Keratinocyte (primary cell): ENCODE measurements at regions not wholly inside any gene's neighbourhood (a gene's known extent, or its start where the extent isn't known, plus 50 kb on each side); places are given as distances from the start of the nearest gene placed in this dataset.

Experiments
- DNase-seq: peaks from one replicate; pipeline ENCODE4 v3.0.0-alpha.2; 2011; ENCODE audit warnings: low read depth, missing footprints, low spot score
- FAIRE-seq: peaks from 2 replicates; lab custom pipeline; 2011; peaks lifted over from hg19 to GRCh38; lab: Jason Lieb, UNC
- H2AFZ ChIP-seq: 2 replicates; pipeline ENCODE4 v1.6.0; 2012; ENCODE audit warnings: low read length, control low read depth, inconsistent platforms; ENCODE audit not compliant: control insufficient read depth
- H3K27ac ChIP-seq: 2 replicates; pipeline ENCODE4 v1.5.1; 2011; ENCODE audit warnings: low read length; ENCODE audit not compliant: control insufficient read depth, insufficient read depth
- H3K27me3 ChIP-seq: 3 replicates; pipeline ENCODE4 v1.6.0; 2011; ENCODE audit warnings: low read length; ENCODE audit not compliant: control insufficient read depth, insufficient read depth; ENCODE audit errors: extremely low read depth
- H3K36me3 ChIP-seq, 2 experiments: 2 replicates in 1 of 2; 3 replicates in 1 of 2; pipeline ENCODE4 v1.5.1; 2011; ENCODE audit warnings: low read length in 2 of 2, mild to moderate bottlenecking in 1 of 2; ENCODE audit not compliant: control insufficient read depth in 2 of 2, insufficient read depth in 2 of 2; ENCODE audit errors: extremely low read depth in 1 of 2
- H3K4me1 ChIP-seq: 3 replicates; pipeline ENCODE4 v1.5.1; 2011; ENCODE audit warnings: low read length; ENCODE audit not compliant: control insufficient read depth, insufficient read depth; ENCODE audit errors: extremely low read depth
- H3K4me2 ChIP-seq: 3 replicates; pipeline ENCODE4 v1.6.0; 2011; ENCODE audit warnings: low read depth, low read length; ENCODE audit not compliant: control insufficient read depth, insufficient read depth; ENCODE audit errors: extremely low read depth
- H3K4me3 ChIP-seq, 3 experiments: fragments of 200-600 bp in 1 of 3; sonication (generic) in 1 of 3; 2 replicates in 2 of 3; 3 replicates in 1 of 3; pipeline ENCODE4 v1.5.1; 2011 to 2016; ENCODE audit warnings: low read length in 3 of 3, mild to moderate bottlenecking in 3 of 3, control low read depth in 2 of 3, inconsistent platforms in 1 of 3, low read depth in 1 of 3, mixed read lengths in 1 of 3, mixed run types in 1 of 3, moderate library complexity in 1 of 3; ENCODE audit not compliant: control insufficient read depth in 2 of 3, insufficient read depth in 2 of 3; ENCODE audit errors: extremely low read depth in 1 of 3
- H3K79me2 ChIP-seq: 2 replicates; pipeline ENCODE4 v1.6.0; 2012; ENCODE audit warnings: low read length; ENCODE audit not compliant: control insufficient read depth, insufficient read depth
- H3K9ac ChIP-seq: 3 replicates; pipeline ENCODE4 v1.6.0; 2011; ENCODE audit warnings: low read length; ENCODE audit not compliant: control insufficient read depth, insufficient read depth; ENCODE audit errors: extremely low read depth
- H3K9me1 ChIP-seq: 3 replicates; pipeline ENCODE4 v1.6.0; 2011; ENCODE audit warnings: low read length; ENCODE audit not compliant: control insufficient read depth, insufficient read depth; ENCODE audit errors: extremely low read depth
- H3K9me3 ChIP-seq: 2 replicates; pipeline ENCODE4 v1.5.1; 2012; ENCODE audit warnings: low read depth, low read length; ENCODE audit not compliant: control insufficient read depth
- H4K20me1 ChIP-seq: 3 replicates; pipeline ENCODE4 v1.6.0; 2011; ENCODE audit warnings: low read length; ENCODE audit not compliant: control insufficient read depth, insufficient read depth; ENCODE audit errors: extremely low read depth
- EZH2 ChIP-seq: IDR thresholded peaks from one replicate; pipeline ENCODE4 v1.6.1; 2012; ENCODE audit warnings: inconsistent platforms, mild to moderate bottlenecking, low read length, moderate library complexity
- dilution Hi-C: fragments of 300-500 bp; cut with MboI; formaldehyde crosslinking; loops from one replicate; pipeline ENCODE4 v1.7.0; 2020; ENCODE audit warnings: low sequenced_read_pairs; ENCODE audit not compliant: extremely low pct_ligation_motif_present
- TF ChIP-seq, protein P1 (sequence below), 3 experiments: IDR thresholded peaks in 1 of 3; conservative IDR thresholded peaks in 1 of 3; optimal IDR thresholded peaks in 1 of 3; 2 replicates in 2 of 3; 3 replicates in 1 of 3; pipeline versions ENCODE3 to v1.5.1; 2011; ENCODE audit warnings: low read length in 3 of 3, mild to moderate bottlenecking in 3 of 3, moderate library complexity in 2 of 3, control low read depth in 1 of 3, inconsistent platforms in 1 of 3; ENCODE audit not compliant: insufficient read depth in 2 of 3; ENCODE audit errors: extremely low read depth in 1 of 3

DNA sequence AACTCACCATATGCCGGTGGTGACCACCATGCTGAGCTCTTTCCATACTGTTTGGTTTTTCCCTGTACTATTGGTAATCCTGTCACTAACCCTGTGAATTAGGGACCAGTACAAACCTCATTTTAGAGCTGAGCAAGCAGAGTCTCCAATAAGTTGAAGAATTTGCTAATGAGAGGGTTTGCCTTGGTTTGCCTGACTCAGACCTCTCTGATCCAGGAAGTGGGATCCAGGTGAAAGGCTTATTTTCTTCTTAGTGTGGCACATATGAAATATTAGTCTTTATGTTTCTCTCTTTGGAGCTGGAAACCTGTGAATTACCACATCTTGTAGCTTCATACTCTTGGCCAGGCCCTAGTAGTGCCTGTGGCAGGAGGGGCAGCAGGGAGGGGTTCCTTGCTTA lies 114.1 kb upstream of the IGFBP3 start:
- peak overlapping the region; percentile 61 for H2AFZ ChIP-seq
- H4K20me1 ChIP-seq, result no peaks in the 10 kb centered on the region
- no peak overlapping the region for H3K9ac ChIP-seq
- peaks cover 15% of the 10 kb centered on the region for H3K4me1 ChIP-seq
- H3K27me3 ChIP-seq, result no peaks in the 10 kb centered on the region
- TF ChIP-seq EZH2, result no peak
- TF ChIP-seq, protein P1, sequence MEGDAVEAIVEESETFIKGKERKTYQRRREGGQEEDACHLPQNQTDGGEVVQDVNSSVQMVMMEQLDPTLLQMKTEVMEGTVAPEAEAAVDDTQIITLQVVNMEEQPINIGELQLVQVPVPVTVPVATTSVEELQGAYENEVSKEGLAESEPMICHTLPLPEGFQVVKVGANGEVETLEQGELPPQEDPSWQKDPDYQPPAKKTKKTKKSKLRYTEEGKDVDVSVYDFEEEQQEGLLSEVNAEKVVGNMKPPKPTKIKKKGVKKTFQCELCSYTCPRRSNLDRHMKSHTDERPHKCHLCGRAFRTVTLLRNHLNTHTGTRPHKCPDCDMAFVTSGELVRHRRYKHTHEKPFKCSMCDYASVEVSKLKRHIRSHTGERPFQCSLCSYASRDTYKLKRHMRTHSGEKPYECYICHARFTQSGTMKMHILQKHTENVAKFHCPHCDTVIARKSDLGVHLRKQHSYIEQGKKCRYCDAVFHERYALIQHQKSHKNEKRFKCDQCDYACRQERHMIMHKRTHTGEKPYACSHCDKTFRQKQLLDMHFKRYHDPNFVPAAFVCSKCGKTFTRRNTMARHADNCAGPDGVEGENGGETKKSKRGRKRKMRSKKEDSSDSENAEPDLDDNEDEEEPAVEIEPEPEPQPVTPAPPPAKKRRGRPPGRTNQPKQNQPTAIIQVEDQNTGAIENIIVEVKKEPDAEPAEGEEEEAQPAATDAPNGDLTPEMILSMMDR (optimal IDR thresholded peaks at IDR 0.05 in 1 of 3, IDR thresholded peaks at IDR 0.05 in 1 of 3, conservative IDR thresholded peaks at IDR 0.05 in 1 of 3; ENCODE audit: extremely low read depth in 1 of 3, insufficient read depth in 2 of 3, low read length in 3 of 3), result no peak
- H3K79me2 ChIP-seq, result no peaks in the 10 kb centered on the region
- no peak for DNase-seq
- dilution Hi-C loops, result no loop called here
- H3K36me3 ChIP-seq, result no peaks in the 10 kb centered on the region
- no peak overlapping the region for H3K4me2 ChIP-seq
- no peaks in the 10 kb centered on the region for H3K9me1 ChIP-seq
- no peak overlapping the region for H3K27ac ChIP-seq
- no peaks in the 10 kb centered on the region for H3K9me3 ChIP-seq
- H3K4me3 ChIP-seq, result no peak overlapping the region
- peak; percentile 61 for FAIRE-seq

DNA sequence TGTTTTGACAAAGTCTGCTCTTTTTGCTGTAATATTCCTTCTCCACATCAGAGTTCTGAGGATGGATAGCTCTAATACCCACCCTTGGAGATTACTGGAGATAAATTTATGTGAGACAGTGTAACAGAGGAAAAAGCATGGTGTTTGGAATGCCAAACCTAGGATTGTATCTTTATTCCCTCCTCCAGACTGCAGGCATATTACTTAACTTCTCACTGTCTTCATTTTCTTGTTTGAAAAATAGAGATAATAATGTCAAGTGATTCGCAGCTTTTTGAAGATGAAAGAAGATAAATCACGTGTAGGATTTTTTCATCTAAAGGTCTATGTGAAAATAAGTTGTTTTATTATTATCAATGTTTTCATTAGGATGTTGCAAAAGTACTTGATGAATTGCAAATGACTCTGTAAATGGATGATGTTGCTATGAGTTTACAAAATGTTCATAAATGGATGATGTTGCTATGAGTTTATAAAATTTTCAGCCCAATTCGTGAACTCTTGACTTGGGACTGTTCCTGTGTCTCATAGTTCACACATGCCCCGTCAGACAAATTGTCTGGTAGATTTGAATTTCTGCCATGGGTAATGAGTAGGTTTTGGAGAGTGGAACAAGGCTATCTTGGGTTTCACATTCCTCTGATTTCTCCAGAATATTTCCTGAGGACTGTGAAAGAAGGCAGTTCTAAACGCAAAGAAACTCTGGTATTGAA lies 113.1 kb upstream of the IGFBP3 start:
- dilution Hi-C loops, result no loop called here
- no peak for TF ChIP-seq EZH2
- TF ChIP-seq, protein P1 (optimal IDR thresholded peaks at IDR 0.05 in 1 of 3, IDR thresholded peaks at IDR 0.05 in 1 of 3, conservative IDR thresholded peaks at IDR 0.05 in 1 of 3; ENCODE audit: extremely low read depth in 1 of 3, insufficient read depth in 2 of 3, low read length in 3 of 3), result no peak

More for the DNA sequence above, 113.1 kb upstream of the IGFBP3 start:
- Histone ChIP-seq H3K4me3 (no peak overlapping the region), H3K9ac (no peak overlapping the region), H3K4me2 (no peak overlapping the region), H3K4me1 (peaks cover 16% of the 10 kb centered on the region), H2AFZ (no peak overlapping the region), H3K27me3 (no peaks in the 10 kb centered on the region), H3K9me3 (no peaks in the 10 kb centered on the region), H3K36me3 (no peaks in the 10 kb centered on the region), H3K79me2 (no peaks in the 10 kb centered on the region), H4K20me1 (no peaks in the 10 kb centered on the region), H3K27ac (no peak overlapping the region), H3K9me1 (no peaks in the 10 kb centered on the region)
- no peak for DNase-seq
- no peak for FAIRE-seq
